ENCODE measurements at regions not wholly inside any gene's neighbourhood (a gene's known extent, or its start where the extent isn't known, plus 50 kb on each side); places are given as distances from the start of the nearest gene placed in this dataset.

DNA sequence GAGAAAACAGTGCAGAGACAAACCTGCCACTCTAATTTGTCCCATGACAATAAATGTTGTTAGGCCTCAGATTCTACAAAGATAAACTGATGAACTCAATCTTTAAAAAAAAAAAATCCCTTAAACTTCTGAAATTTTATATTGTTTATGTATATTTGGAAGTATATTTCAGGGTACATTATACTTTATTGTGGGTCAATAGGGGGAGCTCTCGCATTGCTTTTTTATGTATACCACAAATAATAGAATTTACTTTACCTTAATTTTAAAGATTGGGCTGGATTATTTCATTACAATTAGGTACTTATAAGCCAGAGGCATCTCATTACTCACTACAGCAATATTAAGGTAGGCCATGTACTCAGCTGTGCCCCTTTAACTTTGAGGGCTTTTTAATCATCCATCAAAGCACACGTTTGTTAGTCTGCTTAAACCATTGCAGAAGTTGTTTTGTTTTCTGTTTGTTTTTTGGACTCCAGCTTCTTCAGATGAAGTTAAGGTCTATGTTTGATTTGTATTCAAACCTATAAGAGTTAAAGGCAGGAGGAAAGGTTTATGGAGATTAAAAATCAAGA, 56.3 kb upstream of the EYA4 start:
- TF ChIP-seq, protein P1, sequence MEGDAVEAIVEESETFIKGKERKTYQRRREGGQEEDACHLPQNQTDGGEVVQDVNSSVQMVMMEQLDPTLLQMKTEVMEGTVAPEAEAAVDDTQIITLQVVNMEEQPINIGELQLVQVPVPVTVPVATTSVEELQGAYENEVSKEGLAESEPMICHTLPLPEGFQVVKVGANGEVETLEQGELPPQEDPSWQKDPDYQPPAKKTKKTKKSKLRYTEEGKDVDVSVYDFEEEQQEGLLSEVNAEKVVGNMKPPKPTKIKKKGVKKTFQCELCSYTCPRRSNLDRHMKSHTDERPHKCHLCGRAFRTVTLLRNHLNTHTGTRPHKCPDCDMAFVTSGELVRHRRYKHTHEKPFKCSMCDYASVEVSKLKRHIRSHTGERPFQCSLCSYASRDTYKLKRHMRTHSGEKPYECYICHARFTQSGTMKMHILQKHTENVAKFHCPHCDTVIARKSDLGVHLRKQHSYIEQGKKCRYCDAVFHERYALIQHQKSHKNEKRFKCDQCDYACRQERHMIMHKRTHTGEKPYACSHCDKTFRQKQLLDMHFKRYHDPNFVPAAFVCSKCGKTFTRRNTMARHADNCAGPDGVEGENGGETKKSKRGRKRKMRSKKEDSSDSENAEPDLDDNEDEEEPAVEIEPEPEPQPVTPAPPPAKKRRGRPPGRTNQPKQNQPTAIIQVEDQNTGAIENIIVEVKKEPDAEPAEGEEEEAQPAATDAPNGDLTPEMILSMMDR (IDR thresholded peaks at IDR 0.05), result peak; percentile 27
- no peak for DNase-seq (ENCODE audit: low spot score)
- Histone ChIP-seq H3K4me3 (no peak overlapping the region), H3K27ac (no peak overlapping the region)

DNA sequence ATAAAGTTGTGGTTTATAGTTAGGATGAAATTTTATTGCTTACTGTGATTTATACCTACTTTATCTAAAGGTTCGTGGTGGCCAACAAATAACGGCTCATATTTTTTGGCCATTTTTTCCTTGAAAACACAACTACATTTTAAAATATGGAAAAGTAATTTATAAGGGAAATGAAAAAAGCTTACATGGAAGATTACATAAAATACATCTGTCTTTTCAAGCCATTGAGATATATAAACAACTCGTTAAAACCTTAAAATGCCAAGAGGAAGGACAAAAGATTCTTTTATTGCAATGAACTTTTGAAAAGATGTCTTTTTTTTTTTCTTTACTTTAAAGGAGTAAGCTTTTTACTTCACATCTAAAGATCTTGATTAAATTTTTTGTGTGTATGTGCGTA, 55.4 kb upstream of the EYA4 start:
- no peak overlapping the region for H3K4me3 ChIP-seq
- H3K27ac ChIP-seq, result no peak overlapping the region
- TF ChIP-seq, protein P1 (IDR thresholded peaks at IDR 0.05), result no peak
- no peak for DNase-seq (ENCODE audit: low spot score)

- no peak for DNase-seq (ENCODE audit: low spot score)
- Histone ChIP-seq H3K4me3 (no peak overlapping the region), H3K27ac (no peak overlapping the region)
- TF ChIP-seq, protein P1 (IDR thresholded peaks at IDR 0.05), result no peak
These were observed 54.0 kb upstream of the EYA4 start for GRCh38 chr6:133187114-133187513.

DNA sequence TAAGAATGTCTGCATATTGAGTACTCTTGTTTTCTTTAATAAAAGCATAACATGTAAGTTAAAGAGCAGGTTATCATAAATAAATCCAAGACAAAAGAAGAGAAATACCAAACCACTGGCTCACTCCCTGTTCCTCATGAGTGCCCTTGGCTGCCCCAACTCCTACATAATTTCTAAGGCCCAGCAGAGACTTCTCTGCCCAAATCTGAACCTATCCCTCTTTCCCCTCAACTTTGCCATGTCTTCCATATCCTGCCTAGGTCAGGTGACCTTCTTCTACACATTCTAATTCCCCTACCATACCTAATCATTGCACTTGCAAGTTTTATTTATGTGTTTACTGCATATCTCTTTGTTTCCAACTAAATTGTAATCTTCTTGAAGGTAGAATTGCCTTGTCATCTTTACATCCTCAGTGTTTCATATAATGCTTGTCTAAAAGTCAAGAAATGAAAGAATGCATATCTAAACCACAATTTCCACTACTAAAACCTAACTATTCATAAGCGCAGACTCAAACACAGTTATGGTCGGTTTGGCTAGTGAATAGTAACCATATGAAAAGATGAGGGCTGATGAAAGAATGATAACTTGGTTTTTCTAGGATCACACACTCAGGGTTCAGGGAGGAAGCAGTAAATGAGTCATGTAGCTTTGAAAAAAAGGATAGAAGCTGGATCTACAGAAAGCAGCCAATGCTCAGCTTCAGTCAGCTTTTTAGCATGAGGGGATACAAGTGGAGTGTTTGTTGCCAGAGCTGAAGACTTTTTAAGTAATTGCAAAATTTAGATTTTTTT, 53.3 kb upstream of the EYA4 start:
- Histone ChIP-seq H3K27ac (no peak overlapping the region), H3K4me3 (no peak overlapping the region)
- no peak for DNase-seq (ENCODE audit: low spot score)
- TF ChIP-seq, protein P1 (IDR thresholded peaks at IDR 0.05), result no peak

- TF ChIP-seq, protein P1 (IDR thresholded peaks at IDR 0.05), result no peak
- H3K4me3 ChIP-seq, result no peak overlapping the region
- no peak overlapping the region for H3K27ac ChIP-seq
- DNase-seq (ENCODE audit: low spot score), result no peak
These were observed 50.2 kb upstream of the EYA4 start for GRCh38 chr6:133190912-133191311.

DNA sequence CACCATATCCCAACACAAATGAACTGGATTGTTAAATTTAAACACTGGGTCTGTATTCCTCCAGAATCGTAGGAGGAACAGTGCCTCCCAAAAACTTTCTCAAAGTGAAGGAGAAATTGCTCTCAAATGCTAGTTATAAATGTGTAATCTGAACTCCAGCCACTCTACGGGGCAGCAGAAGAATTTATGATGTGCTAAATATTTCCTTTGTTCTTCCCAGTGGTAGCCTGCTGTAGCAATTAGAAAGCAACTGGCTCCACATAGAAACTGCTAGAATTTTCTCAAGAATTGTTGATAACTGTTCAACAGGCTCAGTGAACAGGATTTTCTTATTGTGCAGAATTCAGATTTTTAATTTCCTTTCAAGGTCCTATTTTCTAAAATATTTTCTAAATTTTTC, 49.8 kb upstream of the EYA4 start:
- H3K4me3 ChIP-seq, result no peak overlapping the region
- no peak for DNase-seq (ENCODE audit: low spot score)
- TF ChIP-seq, protein P1 (IDR thresholded peaks at IDR 0.05), result no peak

More for the DNA sequence above, 49.8 kb upstream of the EYA4 start:
- no peak overlapping the region for H3K27ac ChIP-seq

Measured in coronary artery (tissue), 2 donors.